ENCODE measurements at regions not wholly inside any gene's neighbourhood (a gene's known extent, or its start where the extent isn't known, plus 50 kb on each side); places are given as distances from the start of the nearest gene placed in this dataset.

DNA sequence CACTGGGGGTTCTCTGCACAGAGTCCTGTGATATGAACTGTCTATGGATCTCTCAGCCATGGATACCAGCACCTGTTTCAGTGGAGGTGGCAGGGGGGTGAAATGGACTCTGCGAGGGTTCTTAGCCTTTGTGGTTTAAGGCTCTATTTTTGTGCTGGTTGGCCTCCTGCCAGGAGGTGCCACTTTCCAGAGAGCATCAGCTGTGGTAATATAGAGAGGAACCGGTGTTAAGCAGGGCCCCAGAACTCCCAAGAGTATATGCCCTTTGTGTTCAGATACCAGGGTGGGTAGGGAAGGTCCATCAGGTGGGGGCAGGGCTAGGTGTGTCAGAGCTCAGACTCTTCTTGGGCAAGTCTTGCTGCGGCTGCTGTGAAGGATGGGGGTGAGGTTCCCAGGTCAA is 330.0 kb upstream of the PLD5 start:
- TF ChIP-seq, protein P1, sequence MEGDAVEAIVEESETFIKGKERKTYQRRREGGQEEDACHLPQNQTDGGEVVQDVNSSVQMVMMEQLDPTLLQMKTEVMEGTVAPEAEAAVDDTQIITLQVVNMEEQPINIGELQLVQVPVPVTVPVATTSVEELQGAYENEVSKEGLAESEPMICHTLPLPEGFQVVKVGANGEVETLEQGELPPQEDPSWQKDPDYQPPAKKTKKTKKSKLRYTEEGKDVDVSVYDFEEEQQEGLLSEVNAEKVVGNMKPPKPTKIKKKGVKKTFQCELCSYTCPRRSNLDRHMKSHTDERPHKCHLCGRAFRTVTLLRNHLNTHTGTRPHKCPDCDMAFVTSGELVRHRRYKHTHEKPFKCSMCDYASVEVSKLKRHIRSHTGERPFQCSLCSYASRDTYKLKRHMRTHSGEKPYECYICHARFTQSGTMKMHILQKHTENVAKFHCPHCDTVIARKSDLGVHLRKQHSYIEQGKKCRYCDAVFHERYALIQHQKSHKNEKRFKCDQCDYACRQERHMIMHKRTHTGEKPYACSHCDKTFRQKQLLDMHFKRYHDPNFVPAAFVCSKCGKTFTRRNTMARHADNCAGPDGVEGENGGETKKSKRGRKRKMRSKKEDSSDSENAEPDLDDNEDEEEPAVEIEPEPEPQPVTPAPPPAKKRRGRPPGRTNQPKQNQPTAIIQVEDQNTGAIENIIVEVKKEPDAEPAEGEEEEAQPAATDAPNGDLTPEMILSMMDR (conservative IDR thresholded peaks at IDR 0.05; ENCODE audit: low read depth in 2 of 2): no peak
- TF ChIP-seq, protein P2, sequence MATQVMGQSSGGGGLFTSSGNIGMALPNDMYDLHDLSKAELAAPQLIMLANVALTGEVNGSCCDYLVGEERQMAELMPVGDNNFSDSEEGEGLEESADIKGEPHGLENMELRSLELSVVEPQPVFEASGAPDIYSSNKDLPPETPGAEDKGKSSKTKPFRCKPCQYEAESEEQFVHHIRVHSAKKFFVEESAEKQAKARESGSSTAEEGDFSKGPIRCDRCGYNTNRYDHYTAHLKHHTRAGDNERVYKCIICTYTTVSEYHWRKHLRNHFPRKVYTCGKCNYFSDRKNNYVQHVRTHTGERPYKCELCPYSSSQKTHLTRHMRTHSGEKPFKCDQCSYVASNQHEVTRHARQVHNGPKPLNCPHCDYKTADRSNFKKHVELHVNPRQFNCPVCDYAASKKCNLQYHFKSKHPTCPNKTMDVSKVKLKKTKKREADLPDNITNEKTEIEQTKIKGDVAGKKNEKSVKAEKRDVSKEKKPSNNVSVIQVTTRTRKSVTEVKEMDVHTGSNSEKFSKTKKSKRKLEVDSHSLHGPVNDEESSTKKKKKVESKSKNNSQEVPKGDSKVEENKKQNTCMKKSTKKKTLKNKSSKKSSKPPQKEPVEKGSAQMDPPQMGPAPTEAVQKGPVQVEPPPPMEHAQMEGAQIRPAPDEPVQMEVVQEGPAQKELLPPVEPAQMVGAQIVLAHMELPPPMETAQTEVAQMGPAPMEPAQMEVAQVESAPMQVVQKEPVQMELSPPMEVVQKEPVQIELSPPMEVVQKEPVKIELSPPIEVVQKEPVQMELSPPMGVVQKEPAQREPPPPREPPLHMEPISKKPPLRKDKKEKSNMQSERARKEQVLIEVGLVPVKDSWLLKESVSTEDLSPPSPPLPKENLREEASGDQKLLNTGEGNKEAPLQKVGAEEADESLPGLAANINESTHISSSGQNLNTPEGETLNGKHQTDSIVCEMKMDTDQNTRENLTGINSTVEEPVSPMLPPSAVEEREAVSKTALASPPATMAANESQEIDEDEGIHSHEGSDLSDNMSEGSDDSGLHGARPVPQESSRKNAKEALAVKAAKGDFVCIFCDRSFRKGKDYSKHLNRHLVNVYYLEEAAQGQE (IDR thresholded peaks at IDR 0.05; ENCODE audit: unreplicated experiment): no peak
- no peak for TF ChIP-seq POLR2AphosphoS5 (IDR thresholded peaks at IDR 0.05; ENCODE audit: low read depth)
- no peak for TF ChIP-seq CREB1 (CRISPR knock-in tag; IDR thresholded peaks at IDR 0.05; ENCODE audit: low read depth)
- TF ChIP-seq ZNF114 (CRISPR knock-in tag; IDR thresholded peaks at IDR 0.05): no peak
- no peak for TF ChIP-seq EZH2phosphoT487 (IDR thresholded peaks at IDR 0.05; ENCODE audit: unreplicated experiment)
- TF ChIP-seq EZH2 (IDR thresholded peaks at IDR 0.05; ENCODE audit: low read depth, unreplicated experiment): no peak

All from GM23338 (cell line).